LNCAP (cell line): ENCODE measurements at regions not wholly inside any gene's neighbourhood (a gene's known extent, or its start where the extent isn't known, plus 50 kb on each side); places are given as distances from the start of the nearest gene placed in this dataset.
A peak's percentile ranks its signal among the peaks of the same experiment; 100 is the strongest.

Experiments used
- TF ChIP-seq, protein P1 (sequence below): fragments of 450-650 bp; IDR thresholded peaks from 2 replicates; pipeline ENCODE4 v1.5.1; 2017; ENCODE audit warnings: mild to moderate bottlenecking

DNA sequence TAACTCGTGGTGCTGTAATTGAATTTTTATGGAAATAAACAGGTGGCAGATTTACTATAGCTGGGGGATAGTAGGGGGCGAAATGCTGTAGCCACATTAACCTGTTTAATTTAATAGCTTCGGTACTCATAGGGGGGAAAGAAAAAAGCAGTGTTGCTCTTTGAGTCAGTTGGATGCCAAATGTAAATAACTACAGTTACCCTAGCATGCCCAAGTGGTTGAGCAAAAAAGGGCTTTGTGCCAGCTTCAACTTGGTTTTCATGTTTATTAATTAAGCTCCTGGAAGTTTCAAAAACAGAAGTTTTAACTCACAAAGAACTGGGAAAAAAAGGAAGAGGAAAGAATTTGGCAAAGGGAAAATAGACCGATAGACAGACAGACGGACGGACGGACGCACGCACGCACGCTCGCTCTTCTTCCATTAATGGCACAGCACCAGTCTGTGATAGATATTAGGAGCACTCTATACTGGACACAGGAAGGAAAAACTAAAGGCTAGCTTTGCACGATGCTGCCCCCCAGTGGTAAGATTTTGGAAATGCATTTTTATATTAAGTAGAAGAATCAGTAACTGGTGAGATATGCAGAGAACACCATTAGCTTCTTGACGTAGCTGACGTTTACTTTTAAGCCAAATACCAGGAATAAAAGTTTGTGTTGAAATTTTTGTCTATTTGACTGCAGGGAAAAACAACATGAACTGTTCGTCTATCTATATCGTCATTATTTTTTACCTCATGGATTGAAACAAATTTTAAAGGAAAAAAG is 151.8 kb downstream of the SLC7A11 start:
- TF ChIP-seq, protein P1, sequence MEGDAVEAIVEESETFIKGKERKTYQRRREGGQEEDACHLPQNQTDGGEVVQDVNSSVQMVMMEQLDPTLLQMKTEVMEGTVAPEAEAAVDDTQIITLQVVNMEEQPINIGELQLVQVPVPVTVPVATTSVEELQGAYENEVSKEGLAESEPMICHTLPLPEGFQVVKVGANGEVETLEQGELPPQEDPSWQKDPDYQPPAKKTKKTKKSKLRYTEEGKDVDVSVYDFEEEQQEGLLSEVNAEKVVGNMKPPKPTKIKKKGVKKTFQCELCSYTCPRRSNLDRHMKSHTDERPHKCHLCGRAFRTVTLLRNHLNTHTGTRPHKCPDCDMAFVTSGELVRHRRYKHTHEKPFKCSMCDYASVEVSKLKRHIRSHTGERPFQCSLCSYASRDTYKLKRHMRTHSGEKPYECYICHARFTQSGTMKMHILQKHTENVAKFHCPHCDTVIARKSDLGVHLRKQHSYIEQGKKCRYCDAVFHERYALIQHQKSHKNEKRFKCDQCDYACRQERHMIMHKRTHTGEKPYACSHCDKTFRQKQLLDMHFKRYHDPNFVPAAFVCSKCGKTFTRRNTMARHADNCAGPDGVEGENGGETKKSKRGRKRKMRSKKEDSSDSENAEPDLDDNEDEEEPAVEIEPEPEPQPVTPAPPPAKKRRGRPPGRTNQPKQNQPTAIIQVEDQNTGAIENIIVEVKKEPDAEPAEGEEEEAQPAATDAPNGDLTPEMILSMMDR, result peak; percentile 61

DNA sequence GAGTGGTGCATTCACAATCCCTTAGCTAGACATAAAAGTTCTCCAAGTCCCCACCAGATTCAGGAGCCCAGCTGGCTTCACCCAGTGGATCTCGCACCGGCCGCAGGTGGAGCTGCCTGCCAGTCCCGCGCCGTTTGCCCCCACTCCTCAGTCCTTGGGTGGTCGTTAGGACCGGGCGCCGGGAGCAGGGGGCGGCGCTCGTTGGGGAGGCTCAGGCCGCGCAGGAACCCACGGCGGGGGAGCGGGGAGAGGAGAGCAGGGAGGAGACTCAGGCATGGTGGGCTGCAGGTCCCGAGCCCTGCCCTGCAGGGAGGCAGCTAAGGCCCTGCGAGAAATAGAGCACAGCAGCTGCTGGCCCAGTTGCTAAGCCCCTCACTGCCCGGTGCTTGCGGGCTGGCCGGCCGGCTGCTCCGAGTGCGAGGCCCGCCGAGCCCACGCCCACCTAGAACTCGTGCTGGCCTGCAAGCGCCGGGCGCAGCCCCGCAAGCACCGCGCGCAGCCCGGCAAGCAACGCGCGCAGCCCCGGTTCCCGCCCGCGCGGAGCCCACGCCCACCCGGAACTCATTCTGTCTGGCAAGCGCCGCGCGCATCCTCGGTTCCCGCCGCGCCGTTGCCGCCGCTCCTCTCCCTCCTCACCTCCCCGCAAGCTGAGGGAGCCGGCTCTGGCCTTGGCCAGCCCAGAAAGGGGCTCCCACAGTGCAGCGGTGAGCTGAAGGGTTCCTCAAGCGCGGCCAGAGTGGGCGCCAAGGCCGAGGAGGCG is 153.5 kb downstream of the SLC7A11 start:
- TF ChIP-seq, protein P1, result no peak

DNA sequence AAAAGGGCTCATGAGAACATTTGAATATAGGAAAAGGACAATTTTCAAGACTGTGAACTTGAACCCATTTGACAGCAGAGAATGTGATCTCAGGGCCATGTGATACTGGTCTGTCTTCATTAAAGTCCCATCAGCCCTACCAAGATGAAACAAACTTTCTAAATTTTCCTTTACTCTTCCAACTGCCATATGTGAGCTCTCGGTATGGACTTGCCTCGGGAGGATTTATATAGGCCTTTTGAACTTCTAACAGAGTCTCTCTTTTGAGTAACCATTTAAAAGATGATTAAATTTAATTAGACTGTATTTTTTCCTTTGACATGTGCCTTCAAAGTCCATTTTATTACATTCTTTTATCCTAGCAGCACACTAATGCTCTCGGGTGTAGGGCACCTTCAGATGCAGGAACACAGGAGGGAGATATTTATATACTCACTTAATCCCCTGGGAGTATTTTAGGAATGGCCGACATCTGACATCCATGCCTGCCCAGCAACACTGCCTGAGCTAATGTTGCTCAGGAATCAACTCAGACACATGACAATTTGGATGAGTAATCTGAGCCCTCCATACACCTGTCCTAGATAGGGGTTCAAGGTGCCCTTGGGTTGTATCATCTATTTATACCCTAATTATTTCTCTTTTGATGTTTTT is 155.0 kb downstream of the SLC7A11 start:
- TF ChIP-seq, protein P1, result no peak

DNA sequence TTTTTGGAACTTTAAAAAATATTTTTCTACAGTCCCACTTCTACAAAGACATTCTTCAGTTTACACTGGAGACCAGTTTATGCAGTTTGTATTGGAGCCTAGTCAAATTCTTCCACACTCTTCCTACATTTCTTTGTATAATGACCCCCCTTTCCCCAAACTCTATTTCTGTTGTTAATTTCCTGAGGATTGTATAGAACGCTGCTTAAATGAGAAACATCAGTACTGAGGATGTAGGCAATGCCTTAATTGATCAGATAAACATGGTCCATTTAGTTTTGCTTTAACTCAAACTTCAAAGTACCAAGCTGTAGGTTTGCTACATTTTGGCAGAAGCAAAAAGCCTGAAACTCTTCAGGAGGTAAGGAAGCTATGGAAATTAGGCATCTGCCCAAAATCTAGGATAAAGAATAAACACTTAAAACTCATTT is 155.5 kb downstream of the SLC7A11 start:
- TF ChIP-seq, protein P1, result no peak

DNA sequence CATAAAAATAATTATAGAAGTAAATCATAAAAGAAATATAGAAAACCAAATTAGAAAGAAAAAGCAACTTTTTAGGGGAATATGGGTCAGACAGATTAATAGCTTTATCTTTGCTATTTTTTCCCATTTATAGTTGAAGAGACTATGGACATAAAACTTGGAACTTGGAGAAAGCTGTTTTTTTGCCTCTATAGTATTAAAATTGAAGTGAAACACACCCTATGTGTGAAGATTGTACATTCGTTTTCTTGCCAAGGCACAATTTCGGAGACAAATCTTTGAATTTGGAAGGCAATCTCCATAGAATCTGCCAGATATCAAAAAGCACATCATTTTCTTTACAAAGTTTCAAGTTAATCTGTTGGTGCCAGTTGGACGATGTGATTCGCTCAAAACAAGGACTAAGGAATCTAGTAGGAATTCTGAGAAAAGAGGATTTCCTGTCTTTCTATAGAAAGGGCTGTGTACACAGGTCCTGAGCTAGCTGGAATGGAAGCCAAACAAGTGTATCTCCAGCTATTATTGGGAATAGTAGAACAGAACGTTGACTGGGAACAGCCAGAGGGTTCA is 156.3 kb downstream of the SLC7A11 start:
- TF ChIP-seq, protein P1, result no peak

DNA sequence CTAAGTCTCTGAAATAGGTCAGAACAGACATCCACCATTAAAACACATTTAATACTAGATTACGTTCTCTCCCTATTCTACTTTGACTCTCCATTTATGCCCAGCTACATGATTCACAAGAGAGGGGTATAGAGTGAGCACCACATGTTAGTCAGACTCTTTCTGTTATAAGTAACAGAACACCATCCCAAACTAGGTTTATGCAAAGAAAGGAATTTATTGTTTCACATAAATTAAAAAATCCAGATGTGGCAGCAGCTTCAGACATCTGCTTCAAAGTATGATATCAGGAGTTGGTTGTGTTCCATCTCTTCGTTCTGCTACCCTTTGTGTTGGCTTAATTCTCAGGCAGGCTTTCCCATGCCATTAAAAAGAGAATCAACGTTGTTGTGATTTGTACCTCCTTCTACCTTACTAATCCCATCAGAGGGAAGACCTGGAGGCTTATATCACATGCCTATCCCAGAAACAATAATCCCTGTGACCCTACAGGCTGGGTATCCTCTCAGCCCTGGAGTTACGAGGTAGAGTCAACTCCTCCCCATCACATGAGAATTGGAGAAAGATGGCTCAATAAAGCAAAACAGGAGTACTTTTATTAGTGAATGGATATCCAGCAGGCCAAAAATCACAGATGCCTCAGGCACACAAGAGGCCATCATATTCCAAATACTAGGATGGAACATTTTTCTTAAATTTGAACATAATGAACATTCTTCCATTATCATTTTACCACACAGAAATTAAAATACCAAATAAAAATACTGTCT is 163.2 kb downstream of the SLC7A11 start:
- TF ChIP-seq, protein P1, result no peak

DNA sequence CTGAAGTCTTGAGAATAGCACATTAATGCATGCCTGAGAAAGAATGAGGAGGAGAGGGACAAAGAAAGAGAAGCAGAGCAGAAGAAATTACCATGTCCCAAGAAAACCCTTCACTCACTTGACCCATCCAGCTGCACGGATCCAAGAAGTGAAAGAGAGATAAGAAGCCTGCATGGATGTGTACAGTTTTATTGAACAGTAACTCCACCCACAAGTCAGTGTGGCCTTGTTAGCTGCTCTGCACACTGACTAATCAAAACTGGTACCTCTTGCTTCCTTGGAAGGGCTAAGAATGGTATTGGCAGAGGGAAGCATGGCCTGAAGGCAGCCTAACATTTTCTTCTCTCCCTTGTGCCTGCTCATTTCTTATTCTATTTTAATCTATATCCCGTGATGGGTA is 163.9 kb downstream of the SLC7A11 start:
- TF ChIP-seq, protein P1, result no peak
